Hepatocyte (in vitro differentiated cells): ENCODE measurements at regions not wholly inside any gene's neighbourhood (a gene's known extent, or its start where the extent isn't known, plus 50 kb on each side); places are given as distances from the start of the nearest gene placed in this dataset.

Source experiments
- DNase-seq: peaks from one replicate; pipeline ENCODE4 v3.0.0-alpha.2; 2016; ENCODE audit warnings: low spot score
- H2AFZ ChIP-seq: fragments of 200-600 bp; sonication (generic); 2 replicates; pipeline ENCODE4 v1.6.0; 2016; ENCODE audit warnings: antibody characterized with exemption, mild to moderate bottlenecking
- H3K27ac ChIP-seq: fragments of 200-600 bp; sonication (generic); 2 replicates; pipeline ENCODE4 v1.5.1; 2016; ENCODE audit warnings: mild to moderate bottlenecking
- H3K27me3 ChIP-seq: fragments of 200-600 bp; sonication (generic); 2 replicates; pipeline ENCODE4 v1.6.1; 2016
- H3K36me3 ChIP-seq: fragments of 200-600 bp; sonication (generic); replicated peaks from 2 replicates; pipeline ENCODE4 v1.5.1; 2016; ENCODE audit warnings: low read depth; ENCODE audit not compliant: insufficient read depth
- H3K4me1 ChIP-seq: fragments of 200-600 bp; sonication (generic); 2 replicates; pipeline ENCODE4 v1.5.1; 2016; ENCODE audit warnings: mild to moderate bottlenecking, moderate library complexity; ENCODE audit not compliant: insufficient read depth
- H3K4me2 ChIP-seq: fragments of 200-600 bp; sonication (generic); 2 replicates; pipeline ENCODE4 v1.6.0; 2016
- H3K4me3 ChIP-seq: fragments of 200-600 bp; sonication (generic); 2 replicates; pipeline ENCODE4 v1.5.1; 2016; ENCODE audit warnings: mild to moderate bottlenecking
- H3K79me2 ChIP-seq: fragments of 200-600 bp; sonication (generic); 2 replicates; pipeline ENCODE4 v1.6.0; 2017; ENCODE audit warnings: mild to moderate bottlenecking
- H3K9me2 ChIP-seq: fragments of 200-600 bp; sonication (generic); replicated peaks from 2 replicates; pipeline ENCODE4 v1.6.0; 2017; ENCODE audit warnings: mild to moderate bottlenecking; ENCODE audit not compliant: insufficient read depth
- H3K9me3 ChIP-seq: fragments of 200-600 bp; sonication (generic); 2 replicates; pipeline ENCODE4 v1.5.1; 2016; ENCODE audit warnings: low read depth, mild to moderate bottlenecking
- H4K20me1 ChIP-seq: fragments of 200-600 bp; sonication (generic); 2 replicates; pipeline ENCODE4 v1.6.0; 2016; ENCODE audit warnings: mild to moderate bottlenecking; ENCODE audit not compliant: insufficient read depth, poor library complexity, severe bottlenecking
- EZH2 ChIP-seq: fragments of 200-600 bp; sonication (generic); IDR thresholded peaks from 2 replicates; pipeline ENCODE4 v1.6.1; 2016; ENCODE audit warnings: antibody characterized with exemption, mild to moderate bottlenecking, borderline replicate concordance
- EZH2phosphoT487 ChIP-seq: fragments of 200-600 bp; sonication (generic); IDR thresholded peaks from one replicate; pipeline ENCODE4 v1.6.1; 2018; ENCODE audit warnings: antibody characterized with exemption, mild to moderate bottlenecking, low read depth, moderate library complexity; ENCODE audit not compliant: unreplicated experiment, severe bottlenecking
- WGBS: methylation state at CpG from one replicate; pipeline ENCODE4 v1.1.6; 2016; ENCODE audit warnings: low lambda C conversion rate; ENCODE audit errors: missing lambda C conversion rate; 5-methylcytosine and 5-hydroxymethylcytosine counted together
- TF ChIP-seq, protein P1 (sequence below): fragments of 200-600 bp; sonication (generic); IDR thresholded peaks from 2 replicates; pipeline ENCODE4 v1.5.1; 2016; ENCODE audit warnings: antibody characterized with exemption, mild to moderate bottlenecking; ENCODE audit not compliant: poor library complexity

DNA sequence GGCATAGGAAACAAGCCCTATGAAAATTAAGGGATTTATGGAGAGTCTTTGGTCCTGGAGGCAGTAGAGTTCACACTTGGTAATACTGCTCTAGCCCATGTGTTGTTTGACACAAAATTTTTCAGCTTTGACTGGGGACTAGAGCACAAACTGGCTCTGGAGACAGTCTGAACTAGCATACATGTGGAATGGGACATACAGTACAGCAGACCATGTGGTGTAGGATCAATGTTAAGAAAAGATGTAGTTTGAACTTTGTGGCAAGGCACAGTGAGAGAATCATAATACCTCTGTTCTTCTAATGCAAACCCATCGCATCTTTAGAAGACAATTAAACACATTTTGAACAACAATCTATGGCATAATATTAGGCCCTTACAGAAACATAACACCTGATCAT, 521.5 kb upstream of the DDX18 start:
- WGBS, result 100% methylated on average over 1 of the region's 1 CpG
- H3K27ac ChIP-seq, result no peak overlapping the region
- H3K9me2 ChIP-seq, result no peaks in the 10 kb centered on the region
- no peak overlapping the region for H3K4me3 ChIP-seq
- no peaks in the 10 kb centered on the region for H3K36me3 ChIP-seq
- TF ChIP-seq, protein P1, sequence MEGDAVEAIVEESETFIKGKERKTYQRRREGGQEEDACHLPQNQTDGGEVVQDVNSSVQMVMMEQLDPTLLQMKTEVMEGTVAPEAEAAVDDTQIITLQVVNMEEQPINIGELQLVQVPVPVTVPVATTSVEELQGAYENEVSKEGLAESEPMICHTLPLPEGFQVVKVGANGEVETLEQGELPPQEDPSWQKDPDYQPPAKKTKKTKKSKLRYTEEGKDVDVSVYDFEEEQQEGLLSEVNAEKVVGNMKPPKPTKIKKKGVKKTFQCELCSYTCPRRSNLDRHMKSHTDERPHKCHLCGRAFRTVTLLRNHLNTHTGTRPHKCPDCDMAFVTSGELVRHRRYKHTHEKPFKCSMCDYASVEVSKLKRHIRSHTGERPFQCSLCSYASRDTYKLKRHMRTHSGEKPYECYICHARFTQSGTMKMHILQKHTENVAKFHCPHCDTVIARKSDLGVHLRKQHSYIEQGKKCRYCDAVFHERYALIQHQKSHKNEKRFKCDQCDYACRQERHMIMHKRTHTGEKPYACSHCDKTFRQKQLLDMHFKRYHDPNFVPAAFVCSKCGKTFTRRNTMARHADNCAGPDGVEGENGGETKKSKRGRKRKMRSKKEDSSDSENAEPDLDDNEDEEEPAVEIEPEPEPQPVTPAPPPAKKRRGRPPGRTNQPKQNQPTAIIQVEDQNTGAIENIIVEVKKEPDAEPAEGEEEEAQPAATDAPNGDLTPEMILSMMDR, result no peak
- TF ChIP-seq EZH2phosphoT487 (no peak), EZH2 (no peak)
- no peaks in the 10 kb centered on the region for H3K9me3 ChIP-seq
- no peaks in the 10 kb centered on the region for H4K20me1 ChIP-seq
- H3K27me3 ChIP-seq, result no peaks in the 10 kb centered on the region
- H2AFZ ChIP-seq, result no peak overlapping the region
- H3K4me1 ChIP-seq, result no peaks in the 10 kb centered on the region
- H3K79me2 ChIP-seq, result no peaks in the 10 kb centered on the region
- no peak for DNase-seq
- no peak overlapping the region for H3K4me2 ChIP-seq

DNA sequence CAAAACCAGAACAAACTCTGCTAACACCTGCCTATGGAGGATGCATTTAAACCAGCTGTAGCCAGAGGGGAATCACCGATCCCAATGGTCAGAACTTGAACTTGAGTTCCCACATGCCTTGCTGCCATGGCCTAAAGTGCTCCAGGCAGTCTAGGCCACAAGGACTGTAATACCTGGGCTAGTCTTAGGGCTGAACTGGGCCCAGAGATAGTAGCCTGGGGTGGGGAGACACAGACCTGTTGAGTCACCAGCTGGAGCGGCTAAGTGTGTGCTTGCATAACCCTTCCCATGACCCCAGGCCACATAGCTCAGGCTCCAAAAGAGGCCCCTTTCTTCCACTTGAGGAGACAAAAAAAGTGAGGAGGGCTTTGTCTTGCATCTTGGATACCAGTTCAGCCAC, 515.0 kb upstream of the DDX18 start:
- 91% methylated on average over 2 of the region's 2 CpGs for WGBS
- Histone ChIP-seq H3K9me2 (no peaks in the 10 kb centered on the region), H3K79me2 (no peaks in the 10 kb centered on the region), H3K27me3 (no peaks in the 10 kb centered on the region), H4K20me1 (no peaks in the 10 kb centered on the region), H3K4me3 (no peak overlapping the region), H3K9me3 (no peaks in the 10 kb centered on the region), H3K4me2 (no peak overlapping the region), H3K36me3 (no peaks in the 10 kb centered on the region), H3K4me1 (no peaks in the 10 kb centered on the region), H2AFZ (no peak overlapping the region), H3K27ac (no peak overlapping the region)
- TF ChIP-seq EZH2 (no peak), EZH2phosphoT487 (no peak)
- TF ChIP-seq, protein P1, result no peak
- no peak for DNase-seq

DNA sequence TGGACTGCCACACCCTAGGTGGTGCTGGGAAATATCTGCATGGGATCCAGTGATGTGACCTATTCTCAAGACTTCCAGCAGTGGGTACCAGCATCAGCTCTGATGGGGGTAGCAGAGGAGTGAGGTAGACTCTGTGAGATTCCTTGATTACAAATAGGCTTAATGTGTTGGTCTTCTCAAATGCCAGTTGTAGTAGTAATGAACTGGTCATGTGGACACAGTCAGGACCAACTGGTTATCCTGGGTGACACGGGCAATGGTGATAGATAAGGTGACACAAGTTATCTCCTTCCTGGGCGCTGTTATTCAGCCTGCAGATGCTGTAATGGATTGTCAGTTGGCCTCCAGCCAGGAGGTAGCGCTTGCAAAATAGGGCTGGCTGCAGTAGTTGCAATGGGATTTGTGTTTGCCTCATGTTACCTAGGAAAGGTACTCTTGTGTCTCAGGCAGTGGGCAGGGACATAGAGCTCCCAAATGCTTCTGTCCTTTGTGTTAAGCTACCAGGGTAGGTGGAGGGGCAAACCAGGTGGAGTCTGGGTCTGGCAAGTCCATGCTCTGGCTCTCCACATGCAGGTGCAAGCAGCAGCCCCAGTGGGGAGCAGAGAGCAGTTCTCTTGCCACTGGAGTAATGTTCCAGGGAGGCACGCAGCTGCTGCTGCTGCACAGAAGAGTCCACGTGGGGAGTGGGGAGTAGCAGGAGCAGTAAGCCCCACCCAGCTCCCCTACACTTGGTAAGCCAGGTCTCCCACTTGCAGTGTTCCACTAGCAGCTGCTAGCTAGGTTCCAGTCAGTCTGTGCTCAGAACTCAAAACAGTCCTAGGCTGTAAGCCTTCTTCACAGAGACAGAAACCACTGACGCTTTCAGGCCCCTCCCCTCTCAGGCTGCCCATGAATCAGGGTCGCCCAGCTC, 505.4 kb upstream of the DDX18 start:
- H3K27me3 ChIP-seq, result no peaks in the 10 kb centered on the region
- DNase-seq, result no peak
- no peaks in the 10 kb centered on the region for H4K20me1 ChIP-seq
- H2AFZ ChIP-seq, result no peak overlapping the region
- WGBS, result 76% methylated on average over 7 of the region's 7 CpGs
- H3K79me2 ChIP-seq, result no peaks in the 10 kb centered on the region
- no peak overlapping the region for H3K27ac ChIP-seq
- H3K4me2 ChIP-seq, result no peak overlapping the region
- no peaks in the 10 kb centered on the region for H3K9me2 ChIP-seq
- H3K36me3 ChIP-seq, result no peaks in the 10 kb centered on the region
- no peaks in the 10 kb centered on the region for H3K4me1 ChIP-seq
- no peak overlapping the region for H3K4me3 ChIP-seq
- no peaks in the 10 kb centered on the region for H3K9me3 ChIP-seq
- no peak for TF ChIP-seq EZH2
- no peak for TF ChIP-seq EZH2phosphoT487
- TF ChIP-seq, protein P1, result no peak
